Mucosa of gallbladder (tissue), 1 donor: ENCODE measurements at regions not wholly inside any gene's neighbourhood (a gene's known extent, or its start where the extent isn't known, plus 50 kb on each side); places are given as distances from the start of the nearest gene placed in this dataset.
"Not testable (repeated sequence)": the region's sequence is repeated elsewhere in the genome, so short reads cannot be mapped to it uniquely, and the experiment has no call there.

Source experiments
- DNase-seq: peaks from one replicate; pipeline ENCODE4 v3.0.0-alpha.2; 2020; ENCODE audit warnings: low spot score
- donor health status: DM: no; HTN: no; CAD: no.

DNA sequence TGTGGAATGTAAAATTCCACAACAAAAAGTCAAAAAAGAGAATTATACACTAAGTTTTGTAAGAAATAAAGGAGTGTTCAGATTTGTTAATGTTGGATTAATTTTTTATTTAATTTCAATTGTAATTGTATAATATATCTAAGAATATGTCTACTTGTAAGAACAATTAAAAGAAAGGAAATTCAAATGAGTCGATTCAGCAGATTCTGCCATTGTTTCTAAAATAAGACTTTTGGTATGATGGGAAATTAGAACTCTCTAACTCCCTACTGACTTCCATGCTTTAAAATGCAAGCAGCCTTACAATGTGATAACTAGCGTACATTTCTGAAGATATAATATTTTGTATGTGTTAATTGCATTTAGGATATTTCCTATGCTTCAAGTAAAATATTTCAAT lies 395.9 kb upstream of the ZNF717 start:
- DNase-seq: no peak

DNA sequence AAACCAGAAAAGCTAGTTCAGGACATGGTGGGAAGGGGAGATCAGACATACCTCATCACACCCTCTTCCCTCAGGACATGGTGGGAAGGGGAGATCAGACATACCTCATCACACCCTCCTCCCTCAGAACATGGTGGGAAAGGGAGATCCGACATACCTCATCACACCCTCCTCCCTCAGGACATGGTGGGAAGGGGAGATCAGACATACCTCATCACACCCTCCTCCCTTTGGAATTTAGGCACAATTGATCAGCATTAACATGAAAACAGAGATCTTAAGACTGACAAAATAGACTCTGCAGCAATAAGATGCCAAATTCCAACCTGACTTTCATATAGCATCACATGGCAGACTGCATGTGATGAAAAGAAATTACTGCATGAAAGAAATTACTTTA lies 412.7 kb upstream of the ZNF717 start:
- DNase-seq: no peak

GRCh38 chr3:76199382-76199781 lies 414.0 kb upstream of the ZNF717 start:
- DNase-seq: no peak

DNA sequence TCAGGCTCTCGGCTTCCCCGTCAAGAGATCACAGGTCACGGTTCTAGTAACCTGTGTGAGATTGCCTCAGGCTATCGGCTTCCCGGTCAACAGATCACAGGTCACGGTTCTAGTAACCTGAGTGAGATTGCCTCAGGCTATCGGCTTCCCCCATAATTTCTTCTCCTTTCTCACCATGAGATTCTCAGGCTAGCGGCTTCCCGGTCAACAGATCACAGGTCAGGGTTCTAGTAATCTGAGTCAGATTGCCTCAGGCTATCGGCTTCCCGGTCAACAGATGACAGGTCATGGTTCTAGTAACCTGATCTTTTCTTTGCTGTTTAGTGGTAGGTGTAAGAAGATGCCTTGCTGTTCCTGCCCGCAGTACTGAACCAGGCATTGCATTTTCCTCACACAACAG lies 418.2 kb upstream of the ZNF717 start:
- DNase-seq: no peak

- no peak for DNase-seq
Measured at GRCh38 chr3:76206346-76206745, 421.0 kb upstream of the ZNF717 start.

DNA sequence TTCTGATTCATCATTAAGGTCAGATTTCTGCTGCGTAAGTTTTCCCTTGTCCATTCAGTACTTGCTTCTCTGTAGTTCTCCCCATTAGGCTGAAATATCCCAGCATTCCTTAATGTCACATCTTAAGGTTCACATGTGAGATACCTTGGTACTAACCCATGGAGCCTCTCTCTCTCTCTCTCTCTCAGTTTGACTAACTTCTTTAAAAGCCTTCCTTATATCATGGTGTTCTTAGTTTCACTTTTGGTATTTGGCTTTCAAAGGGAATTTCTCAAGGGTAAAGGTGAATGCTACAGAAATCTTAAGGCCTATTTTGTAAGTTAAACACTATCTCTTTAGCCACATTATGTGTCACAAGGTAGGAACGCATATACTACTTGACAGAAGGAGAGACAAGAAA lies 427.3 kb upstream of the ZNF717 start:
- no peak for DNase-seq

DNA sequence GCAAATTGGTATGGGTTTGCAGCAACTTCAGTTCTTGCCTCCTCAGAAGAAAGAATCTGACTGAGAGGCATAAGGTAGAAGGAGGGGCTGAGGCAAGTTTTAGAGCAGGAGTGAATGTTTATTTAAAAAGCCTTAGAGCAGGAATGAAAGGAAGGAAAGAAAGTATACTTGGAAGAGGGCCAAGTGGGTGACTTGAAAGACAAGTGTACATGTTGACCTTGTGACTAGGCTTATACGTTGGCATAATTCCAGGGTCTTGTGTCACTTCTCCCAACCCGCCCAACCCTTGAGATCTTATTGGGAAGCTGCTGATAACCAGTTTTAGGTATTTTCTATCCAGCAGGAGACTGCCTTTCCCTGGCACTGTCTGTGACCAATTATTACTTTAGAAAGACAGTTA lies 436.9 kb upstream of the ZNF717 start:
- no peak for DNase-seq

GRCh38 chr3:76231258-76231657 lies 445.9 kb upstream of the ZNF717 start:
- no peak for DNase-seq

DNA sequence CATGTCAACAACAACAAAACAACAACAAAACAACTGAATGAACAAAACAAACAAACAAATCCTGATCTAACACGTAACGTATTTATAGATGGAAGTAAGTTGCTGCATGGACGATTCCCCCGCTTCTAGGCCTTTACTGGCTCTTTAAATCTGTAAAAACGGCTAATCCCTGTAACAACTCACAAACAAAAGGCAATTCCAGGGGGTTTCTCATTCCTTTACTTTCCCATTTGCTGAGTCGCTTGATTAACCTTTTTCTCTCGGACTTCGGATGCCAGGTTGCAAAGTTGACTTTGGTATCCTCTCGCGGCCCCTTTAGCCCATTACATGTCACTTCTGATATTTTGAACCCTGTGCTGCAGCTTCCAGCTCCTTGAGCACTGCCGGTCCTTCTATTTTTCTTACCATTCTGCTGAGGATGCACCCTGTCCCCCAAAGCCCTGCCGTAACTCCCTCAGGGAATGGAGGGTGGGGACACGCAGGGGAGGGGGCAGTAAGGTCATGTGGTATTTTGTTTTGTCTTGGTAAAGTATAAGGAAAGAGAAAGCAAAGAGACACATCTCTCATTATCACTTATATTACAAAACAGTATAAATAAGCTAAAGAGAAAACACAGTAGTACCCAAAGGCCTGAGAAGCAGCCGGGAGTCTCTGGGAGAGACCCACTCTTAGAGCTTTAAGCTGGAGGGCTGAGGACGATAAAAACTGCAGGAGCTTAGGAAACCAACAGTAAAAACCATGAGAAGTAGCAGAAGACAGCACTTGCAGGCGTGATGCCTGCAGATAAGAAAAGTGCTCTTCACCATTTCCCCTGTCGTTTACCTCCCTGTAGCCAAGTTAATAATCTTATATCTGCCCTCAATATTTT lies 457.8 kb upstream of the ZNF717 start:
- no peak for DNase-seq

GRCh38 chr3:76245073-76245472 lies 459.7 kb upstream of the ZNF717 start:
- no peak for DNase-seq

DNA sequence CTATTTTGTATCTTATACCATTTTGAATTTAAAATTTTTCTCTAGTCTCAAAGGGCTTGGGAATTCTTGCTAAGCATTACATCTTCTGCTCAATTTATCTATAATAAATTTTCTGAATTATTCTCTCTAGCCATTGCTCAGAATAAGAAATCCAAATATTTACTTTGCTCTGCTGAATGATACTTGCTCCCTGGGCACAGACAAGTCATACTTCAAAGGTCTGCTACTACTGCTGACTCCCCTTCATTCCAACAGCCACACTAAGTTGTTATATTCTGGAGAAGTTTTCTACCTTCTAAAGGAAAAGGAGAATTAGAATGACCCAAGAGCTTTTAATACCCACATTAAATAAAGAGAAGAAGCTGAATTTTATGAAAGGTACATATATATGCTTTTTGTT lies 460.3 kb upstream of the ZNF717 start:
- no peak for DNase-seq

- DNase-seq: no peak
Measured at GRCh38 chr3:76264496-76264895, 479.1 kb upstream of the ZNF717 start.

- DNase-seq: no peak
Measured at GRCh38 chr3:76264911-76265310, 479.6 kb upstream of the ZNF717 start.

DNA sequence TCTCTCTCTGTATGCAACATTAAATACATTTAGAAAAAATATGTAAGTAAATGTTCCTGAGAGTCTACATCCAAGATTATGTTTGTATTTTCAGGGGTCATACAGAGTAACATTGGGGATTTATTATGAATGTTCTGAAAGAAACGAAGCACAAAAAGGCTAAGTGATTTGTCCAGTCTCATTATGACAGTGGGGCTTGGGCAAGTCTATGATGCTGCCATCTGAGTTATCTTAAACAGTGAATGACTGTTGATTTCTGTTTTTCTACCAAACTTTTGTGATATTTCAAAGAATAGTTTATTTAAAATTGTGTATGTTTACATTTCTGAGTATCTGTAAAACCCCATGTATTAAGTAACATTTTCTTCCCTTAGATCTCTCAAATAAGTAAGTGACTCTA lies 481.2 kb upstream of the ZNF717 start:
- DNase-seq: no peak

GRCh38 chr3:76267851-76268380 lies 482.6 kb upstream of the ZNF717 start:
- DNase-seq: no peak

- DNase-seq: no peak
Measured at GRCh38 chr3:76293856-76294255, 508.5 kb upstream of the ZNF717 start.

GRCh38 chr3:76300746-76301145 lies 515.4 kb upstream of the ZNF717 start:
- no peak for DNase-seq

- DNase-seq: no peak
Measured at GRCh38 chr3:76307556-76307955, 522.2 kb upstream of the ZNF717 start.

DNA sequence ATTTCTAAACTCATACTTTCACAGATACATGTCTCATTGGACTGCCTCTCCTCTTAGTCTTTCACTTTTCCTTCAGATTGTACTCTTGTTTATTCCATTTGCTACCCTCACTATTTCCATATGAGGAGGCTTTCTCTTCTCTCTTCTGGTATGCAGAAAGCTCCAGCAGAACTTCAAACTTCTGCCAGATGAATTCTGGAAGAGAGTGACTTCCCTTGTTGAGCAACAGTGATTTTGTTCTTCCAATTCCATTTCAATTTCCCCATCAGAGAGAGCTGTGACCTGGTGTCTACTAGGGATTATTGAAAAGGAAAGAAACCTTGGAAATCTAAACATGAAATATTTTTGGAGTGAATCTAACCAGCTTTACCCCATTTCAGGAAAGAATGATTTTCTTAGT lies 523.2 kb upstream of the ZNF717 start:
- DNase-seq: no peak

DNA sequence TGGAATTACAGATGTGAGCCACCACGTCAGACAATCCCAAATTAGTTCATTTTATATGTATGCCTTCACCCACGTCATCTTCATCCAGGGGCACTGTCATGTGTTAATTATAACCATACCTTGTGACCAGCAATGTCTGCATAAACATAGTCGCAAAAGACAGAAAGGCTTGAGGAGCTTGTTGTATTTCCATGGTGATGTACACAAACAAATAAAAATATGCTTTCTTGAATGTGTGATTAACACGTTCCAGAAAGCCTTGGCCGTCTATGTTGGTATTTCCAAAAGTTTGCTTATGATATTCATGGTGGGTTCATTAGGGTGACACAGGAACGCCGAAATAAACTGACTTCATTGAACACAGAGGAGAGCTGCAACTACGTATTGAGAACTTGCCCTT lies 524.7 kb upstream of the ZNF717 start:
- no peak for DNase-seq

GRCh38 chr3:76310667-76311066 lies 525.3 kb upstream of the ZNF717 start:
- DNase-seq: no peak

- no peak for DNase-seq
Measured at GRCh38 chr3:76311941-76312340, 526.6 kb upstream of the ZNF717 start.

GRCh38 chr3:76315906-76316305 lies 530.6 kb upstream of the ZNF717 start:
- not testable (repeated sequence) for DNase-seq

DNA sequence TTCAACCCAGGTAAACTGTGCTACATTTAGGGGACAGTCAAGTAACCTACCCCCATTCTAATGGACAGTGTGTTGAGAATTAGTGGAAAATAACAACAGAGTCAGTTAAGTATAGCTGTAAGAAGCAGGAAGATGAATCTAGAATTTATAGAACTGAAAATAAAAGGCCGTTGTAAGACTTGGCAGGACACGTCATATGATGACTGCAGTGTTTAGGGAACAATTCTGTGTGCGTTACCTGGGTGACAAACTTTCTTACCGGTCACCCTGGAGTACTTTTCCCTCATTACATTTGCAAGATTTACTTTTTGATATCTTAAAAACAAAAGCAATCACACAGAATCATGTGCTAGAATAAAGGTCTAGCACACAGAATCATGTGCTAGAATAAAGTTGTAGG lies 536.3 kb upstream of the ZNF717 start:
- DNase-seq: no peak
